ENCODE measurements at regions not wholly inside any gene's neighbourhood (a gene's known extent, or its start where the extent isn't known, plus 50 kb on each side); places are given as distances from the start of the nearest gene placed in this dataset.

GRCh38 chr4:123643691-123644090 is 247.1 kb downstream of the SPRY1 start:
- TF ChIP-seq FOXM1 (IDR thresholded peaks at IDR 0.05; ENCODE audit: borderline replicate concordance), result no peak
- TF ChIP-seq, protein P1, sequence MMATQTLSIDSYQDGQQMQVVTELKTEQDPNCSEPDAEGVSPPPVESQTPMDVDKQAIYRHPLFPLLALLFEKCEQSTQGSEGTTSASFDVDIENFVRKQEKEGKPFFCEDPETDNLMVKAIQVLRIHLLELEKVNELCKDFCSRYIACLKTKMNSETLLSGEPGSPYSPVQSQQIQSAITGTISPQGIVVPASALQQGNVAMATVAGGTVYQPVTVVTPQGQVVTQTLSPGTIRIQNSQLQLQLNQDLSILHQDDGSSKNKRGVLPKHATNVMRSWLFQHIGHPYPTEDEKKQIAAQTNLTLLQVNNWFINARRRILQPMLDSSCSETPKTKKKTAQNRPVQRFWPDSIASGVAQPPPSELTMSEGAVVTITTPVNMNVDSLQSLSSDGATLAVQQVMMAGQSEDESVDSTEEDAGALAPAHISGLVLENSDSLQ (IDR thresholded peaks at IDR 0.05), result no peak
- no peak for TF ChIP-seq ELF4 (IDR thresholded peaks at IDR 0.05)
- no peak for TF ChIP-seq HDGF (IDR thresholded peaks at IDR 0.05; ENCODE audit: borderline replicate concordance)
- no peak for TF ChIP-seq ARNT (IDR thresholded peaks at IDR 0.05)
- no peak for TF ChIP-seq FOXA1 (IDR thresholded peaks at IDR 0.05)
- no peak for TF ChIP-seq SP1 (IDR thresholded peaks at IDR 0.05)
- TF ChIP-seq CTBP1 (IDR thresholded peaks at IDR 0.05; ENCODE audit: borderline replicate concordance), result no peak
